OCI-LY1 (cell line): ENCODE measurements at regions not wholly inside any gene's neighbourhood (a gene's known extent, or its start where the extent isn't known, plus 50 kb on each side); places are given as distances from the start of the nearest gene placed in this dataset.

Source experiments
- H2AFZ ChIP-seq: fragments of 200-600 bp; sonication (generic), shearing (Covaris generic); 2 replicates; pipeline ENCODE4 v1.6.0; 2014; ENCODE audit warnings: antibody characterized with exemption, mild to moderate bottlenecking, low read length
- H3F3A ChIP-seq: fragments of 200-600 bp; sonication (generic), shearing (Covaris generic); 2 replicates; pipeline ENCODE4 v1.6.0; 2014; ENCODE audit warnings: mild to moderate bottlenecking, antibody characterized with exemption, low read length, moderate library complexity; ENCODE audit not compliant: insufficient read depth
- H3K27ac ChIP-seq: fragments of 200-600 bp; sonication (generic); 2 replicates; pipeline ENCODE4 v1.5.1; 2014; ENCODE audit warnings: low read length, mixed run types, mild to moderate bottlenecking, low read depth; ENCODE audit not compliant: poor library complexity, severe bottlenecking
- H3K27me3 ChIP-seq: fragments of 200-600 bp; sonication (generic); 2 replicates; pipeline ENCODE4 v1.6.0; 2014; ENCODE audit warnings: antibody characterized with exemption, mild to moderate bottlenecking, low read length, moderate library complexity; ENCODE audit not compliant: insufficient read depth
- H3K36me3 ChIP-seq: fragments of 200-600 bp; sonication (generic); 2 replicates; pipeline ENCODE4 v1.6.1; 2014; ENCODE audit warnings: mild to moderate bottlenecking, antibody characterized with exemption, low read length, moderate library complexity, mixed read lengths; ENCODE audit not compliant: insufficient read depth
- H3K4me1 ChIP-seq: fragments of 200-600 bp; sonication (generic); 2 replicates; pipeline ENCODE4 v1.5.1; 2014; ENCODE audit warnings: mild to moderate bottlenecking, low read length, moderate library complexity; ENCODE audit not compliant: insufficient read depth, severe bottlenecking
- H3K4me2 ChIP-seq: fragments of 200-600 bp; sonication (generic), shearing (Covaris generic); 2 replicates; pipeline ENCODE4 v1.6.1; 2014; ENCODE audit warnings: low read length
- H3K4me3 ChIP-seq: fragments of 200-600 bp; sonication (generic); 2 replicates; pipeline ENCODE4 v1.5.1; 2014; ENCODE audit warnings: low read length, low read depth, mild to moderate bottlenecking, mixed read lengths; ENCODE audit not compliant: poor library complexity, severe bottlenecking
- H3K79me2 ChIP-seq: fragments of 200-600 bp; shearing (Covaris generic); 2 replicates; pipeline ENCODE4 v1.6.1; 2016; ENCODE audit warnings: mixed run types, low read length, mixed read lengths; ENCODE audit not compliant: insufficient read depth
- H3K9ac ChIP-seq: fragments of 200-600 bp; sonication (generic), shearing (Covaris generic); 2 replicates; pipeline ENCODE4 v1.6.1; 2014; ENCODE audit warnings: mild to moderate bottlenecking, low read length, mixed read lengths
- H3K9me2 ChIP-seq: fragments of 200-600 bp; sonication (generic), shearing (Covaris generic); 2 replicates; pipeline ENCODE4 v1.6.1; 2014; ENCODE audit warnings: low read depth, mild to moderate bottlenecking, low read length, mixed read lengths
- H3K9me3 ChIP-seq: fragments of 200-600 bp; shearing (Covaris generic); 2 replicates; pipeline ENCODE4 v1.6.1; 2014; ENCODE audit warnings: low read length, mixed read lengths
- H4K20me1 ChIP-seq: fragments of 200-600 bp; sonication (generic), shearing (Covaris generic); 2 replicates; pipeline ENCODE4 v1.6.0; 2016; ENCODE audit warnings: mild to moderate bottlenecking, low read length; ENCODE audit not compliant: insufficient read depth
- EZH2 ChIP-seq: fragments of 200-600 bp; sonication (generic), shearing (Covaris generic); IDR thresholded peaks from 2 replicates; pipeline ENCODE4 v1.8.0; 2017; ENCODE audit warnings: borderline replicate concordance, mixed run types, mild to moderate bottlenecking, antibody characterized with exemption, low read length, moderate library complexity, mixed read lengths
- TF ChIP-seq, protein P1 (sequence below): fragments of 200-600 bp; sonication (generic), shearing (Covaris generic); IDR thresholded peaks from 2 replicates; pipeline ENCODE4 v1.5.1; 2017; ENCODE audit warnings: mild to moderate bottlenecking, antibody characterized with exemption, low read length, moderate library complexity, mixed read lengths

DNA sequence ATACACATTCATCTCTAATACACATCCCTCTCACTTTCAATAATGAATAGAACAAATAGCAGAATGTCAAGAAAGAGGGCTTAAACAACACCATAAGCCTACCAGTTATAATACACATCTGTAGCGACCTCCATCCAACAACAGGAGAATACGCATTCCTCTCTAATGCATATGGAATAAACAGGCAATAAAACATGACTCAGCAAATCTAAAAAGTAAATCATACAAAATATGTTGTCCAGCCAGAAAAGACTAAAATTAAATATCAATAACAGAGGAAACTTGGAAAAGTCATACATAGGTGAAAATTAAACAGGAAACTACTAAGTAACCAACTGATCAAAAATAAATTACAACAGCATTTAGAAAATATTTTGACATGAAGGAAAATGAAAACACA lies 1127.5 kb upstream of the NCAM2 start:
- Histone ChIP-seq H3K9me3 (no peaks in the 10 kb centered on the region), H3K79me2 (no peaks in the 10 kb centered on the region), H3F3A (no peaks in the 10 kb centered on the region), H3K4me3 (no peak overlapping the region), H3K27me3 (no peaks in the 10 kb centered on the region), H3K4me2 (no peak overlapping the region), H3K27ac (no peak overlapping the region), H3K4me1 (no peaks in the 10 kb centered on the region), H2AFZ (no peak overlapping the region), H3K9me2 (no peaks in the 10 kb centered on the region), H3K36me3 (no peaks in the 10 kb centered on the region), H4K20me1 (no peaks in the 10 kb centered on the region), H3K9ac (no peak overlapping the region)
- TF ChIP-seq, protein P1, sequence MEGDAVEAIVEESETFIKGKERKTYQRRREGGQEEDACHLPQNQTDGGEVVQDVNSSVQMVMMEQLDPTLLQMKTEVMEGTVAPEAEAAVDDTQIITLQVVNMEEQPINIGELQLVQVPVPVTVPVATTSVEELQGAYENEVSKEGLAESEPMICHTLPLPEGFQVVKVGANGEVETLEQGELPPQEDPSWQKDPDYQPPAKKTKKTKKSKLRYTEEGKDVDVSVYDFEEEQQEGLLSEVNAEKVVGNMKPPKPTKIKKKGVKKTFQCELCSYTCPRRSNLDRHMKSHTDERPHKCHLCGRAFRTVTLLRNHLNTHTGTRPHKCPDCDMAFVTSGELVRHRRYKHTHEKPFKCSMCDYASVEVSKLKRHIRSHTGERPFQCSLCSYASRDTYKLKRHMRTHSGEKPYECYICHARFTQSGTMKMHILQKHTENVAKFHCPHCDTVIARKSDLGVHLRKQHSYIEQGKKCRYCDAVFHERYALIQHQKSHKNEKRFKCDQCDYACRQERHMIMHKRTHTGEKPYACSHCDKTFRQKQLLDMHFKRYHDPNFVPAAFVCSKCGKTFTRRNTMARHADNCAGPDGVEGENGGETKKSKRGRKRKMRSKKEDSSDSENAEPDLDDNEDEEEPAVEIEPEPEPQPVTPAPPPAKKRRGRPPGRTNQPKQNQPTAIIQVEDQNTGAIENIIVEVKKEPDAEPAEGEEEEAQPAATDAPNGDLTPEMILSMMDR = no peak
- TF ChIP-seq EZH2 = no peak

DNA sequence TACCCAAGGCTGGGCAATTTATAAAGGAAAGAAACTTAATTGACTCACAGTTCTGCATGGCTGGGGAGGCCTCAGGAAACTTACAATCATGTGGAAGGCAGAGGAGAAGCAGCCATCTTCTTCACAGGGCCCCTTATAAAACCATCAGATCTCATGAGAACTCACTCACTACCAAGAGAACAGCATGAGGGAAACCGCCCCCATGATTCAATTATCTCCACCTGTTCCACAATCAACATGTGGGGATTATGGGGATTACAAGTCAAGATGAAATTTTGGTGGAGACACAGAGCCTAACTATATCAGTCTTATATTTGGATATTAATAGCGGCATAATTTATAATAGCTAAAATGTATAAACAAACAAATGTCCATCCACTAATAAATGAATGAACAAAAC lies 1123.7 kb upstream of the NCAM2 start:
- Histone ChIP-seq H3K36me3 (no peaks in the 10 kb centered on the region), H3K79me2 (no peaks in the 10 kb centered on the region), H3K4me2 (no peak overlapping the region), H3K4me1 (no peaks in the 10 kb centered on the region), H3K27ac (no peak overlapping the region), H2AFZ (no peak overlapping the region), H3K9me3 (no peaks in the 10 kb centered on the region), H3F3A (no peaks in the 10 kb centered on the region), H3K27me3 (no peaks in the 10 kb centered on the region), H3K9ac (no peak overlapping the region), H3K4me3 (no peak overlapping the region), H4K20me1 (no peaks in the 10 kb centered on the region), H3K9me2 (no peaks in the 10 kb centered on the region)
- TF ChIP-seq, protein P1 = no peak
- no peak for TF ChIP-seq EZH2

DNA sequence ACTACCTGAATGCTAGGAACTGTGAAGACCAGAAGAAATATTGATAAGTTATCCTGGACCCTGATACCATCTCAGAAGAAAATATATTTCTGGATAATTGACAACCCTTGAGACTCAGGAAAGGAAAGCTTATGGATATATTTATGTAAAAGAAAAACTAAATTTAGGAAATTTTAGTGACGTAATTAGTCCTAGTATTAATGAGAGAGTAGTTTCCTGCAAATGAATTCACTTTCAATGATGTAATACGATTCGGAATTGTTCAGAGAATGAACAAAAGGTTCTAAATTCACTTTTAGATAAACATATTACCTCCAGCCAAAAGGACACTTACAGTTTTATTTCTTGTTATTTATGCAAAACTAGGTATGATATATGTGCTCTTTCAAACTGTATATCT lies 1120.1 kb upstream of the NCAM2 start:
- Histone ChIP-seq H3K36me3 (no peaks in the 10 kb centered on the region), H3F3A (no peaks in the 10 kb centered on the region), H2AFZ (no peak overlapping the region), H3K9me2 (no peaks in the 10 kb centered on the region), H3K27ac (no peak overlapping the region), H3K4me2 (no peak overlapping the region), H3K9ac (no peak overlapping the region), H3K79me2 (no peaks in the 10 kb centered on the region), H3K9me3 (no peaks in the 10 kb centered on the region), H3K4me3 (no peak overlapping the region), H3K27me3 (no peaks in the 10 kb centered on the region), H3K4me1 (no peaks in the 10 kb centered on the region), H4K20me1 (no peaks in the 10 kb centered on the region)
- TF ChIP-seq EZH2 = no peak
- TF ChIP-seq, protein P1 = no peak
